ENCODE measurements at regions not wholly inside any gene's neighbourhood (a gene's known extent, or its start where the extent isn't known, plus 50 kb on each side); places are given as distances from the start of the nearest gene placed in this dataset.

- TF ChIP-seq CTCF (conservative IDR thresholded peaks at IDR 0.05; ENCODE audit: low read depth, low read length) = no peak
- no peak for DNase-seq (ENCODE audit: low read depth)
Observed at GRCh38 chr20:51255417-51255816, 232.5 kb upstream of the KCNG1 start.

GRCh38 chr20:51253280-51253679 is 230.4 kb upstream of the KCNG1 start:
- TF ChIP-seq CTCF (conservative IDR thresholded peaks at IDR 0.05; ENCODE audit: low read depth, low read length) = no peak
- H3K4me3 ChIP-seq (ENCODE audit: low read length) = no peak overlapping the region
- no peak for DNase-seq (ENCODE audit: low read depth)

More at GRCh38 chr20:51255417-51255816, 232.5 kb upstream of the KCNG1 start:
- H3K4me3 ChIP-seq (ENCODE audit: low read length) = no peak overlapping the region

- no peak overlapping the region for H3K4me3 ChIP-seq (ENCODE audit: low read length)
- no peak for TF ChIP-seq CTCF (conservative IDR thresholded peaks at IDR 0.05; ENCODE audit: low read depth, low read length)
- DNase-seq (ENCODE audit: low read depth) = no peak
Observed at GRCh38 chr20:51249781-51250180, 226.9 kb upstream of the KCNG1 start.

- DNase-seq (ENCODE audit: low read depth) = no peak
- no peak for TF ChIP-seq CTCF (conservative IDR thresholded peaks at IDR 0.05; ENCODE audit: low read depth, low read length)
- H3K4me3 ChIP-seq (ENCODE audit: low read length) = no peak overlapping the region
Observed at GRCh38 chr20:51249215-51249614, 226.3 kb upstream of the KCNG1 start.

- no peak overlapping the region for H3K4me3 ChIP-seq (ENCODE audit: low read length)
- no peak for TF ChIP-seq CTCF (conservative IDR thresholded peaks at IDR 0.05; ENCODE audit: low read depth, low read length)
- DNase-seq (ENCODE audit: low read depth) = no peak
Observed at GRCh38 chr20:51244466-51244865, 221.6 kb upstream of the KCNG1 start.

- no peak for TF ChIP-seq CTCF (conservative IDR thresholded peaks at IDR 0.05; ENCODE audit: low read depth, low read length)
- no peak overlapping the region for H3K4me3 ChIP-seq (ENCODE audit: low read length)
- no peak for DNase-seq (ENCODE audit: low read depth)
Observed at GRCh38 chr20:51238675-51239305, 215.9 kb upstream of the KCNG1 start.

GRCh38 chr20:51237791-51238190 is 214.9 kb upstream of the KCNG1 start:
- no peak for TF ChIP-seq CTCF (conservative IDR thresholded peaks at IDR 0.05; ENCODE audit: low read depth, low read length)
- DNase-seq (ENCODE audit: low read depth) = no peak
- no peak overlapping the region for H3K4me3 ChIP-seq (ENCODE audit: low read length)

Data from retinal pigment epithelial cell (primary cell).